SK-N-SH treated with all-trans-retinoic acid at 6 μM for 48 hours (cell line): ENCODE measurements at regions not wholly inside any gene's neighbourhood (a gene's known extent, or its start where the extent isn't known, plus 50 kb on each side); places are given as distances from the start of the nearest gene placed in this dataset.

Experiments
- ESRRG ChIP-seq: fragments of 250-450 bp; sonication (Bioruptor Pico); IDR thresholded peaks from 2 replicates; pipeline ENCODE4 v1.6.1; 2021; ENCODE audit warnings: mild to moderate bottlenecking
- GLIS3 ChIP-seq: fragments of 250-450 bp; sonication (Bioruptor Pico); IDR thresholded peaks from 2 replicates; pipeline ENCODE4 v1.5.0; 2020; ENCODE audit warnings: mild to moderate bottlenecking, moderate library complexity
- ISL1 ChIP-seq: fragments of 250-450 bp; sonication (Bioruptor Pico); IDR thresholded peaks from 2 replicates; pipeline ENCODE4 v2.1.2; 2022; ENCODE audit warnings: mild to moderate bottlenecking, moderate library complexity
- OSR1 ChIP-seq: fragments of 250-450 bp; sonication (Bioruptor Pico); IDR thresholded peaks from 2 replicates; pipeline ENCODE4 v1.8.0; 2022; ENCODE audit warnings: moderate library complexity, mild to moderate bottlenecking, inconsistent platforms
- TOX ChIP-seq: fragments of 250-450 bp; sonication (Bioruptor Pico); IDR thresholded peaks from 2 replicates; pipeline ENCODE4 v1.8.0; 2021; ENCODE audit warnings: mild to moderate bottlenecking, moderate library complexity, borderline replicate concordance
- ZFP3 ChIP-seq: fragments of 250-450 bp; sonication (Bioruptor Pico); IDR thresholded peaks from 2 replicates; pipeline ENCODE4 v1.5.0; 2020; ENCODE audit warnings: mild to moderate bottlenecking, moderate library complexity
- ZNF70 ChIP-seq: fragments of 450-650 bp; formaldehyde crosslinking; IDR thresholded peaks from 2 replicates; pipeline ENCODE4 v1.5.0; 2020; ENCODE audit warnings: mild to moderate bottlenecking, moderate library complexity
- TF ChIP-seq, protein P1 (sequence below): fragments of 250-450 bp; sonication (Bioruptor Pico); IDR thresholded peaks from 2 replicates; pipeline ENCODE4 v1.8.0; 2020; ENCODE audit warnings: mild to moderate bottlenecking, moderate library complexity, borderline replicate concordance

DNA sequence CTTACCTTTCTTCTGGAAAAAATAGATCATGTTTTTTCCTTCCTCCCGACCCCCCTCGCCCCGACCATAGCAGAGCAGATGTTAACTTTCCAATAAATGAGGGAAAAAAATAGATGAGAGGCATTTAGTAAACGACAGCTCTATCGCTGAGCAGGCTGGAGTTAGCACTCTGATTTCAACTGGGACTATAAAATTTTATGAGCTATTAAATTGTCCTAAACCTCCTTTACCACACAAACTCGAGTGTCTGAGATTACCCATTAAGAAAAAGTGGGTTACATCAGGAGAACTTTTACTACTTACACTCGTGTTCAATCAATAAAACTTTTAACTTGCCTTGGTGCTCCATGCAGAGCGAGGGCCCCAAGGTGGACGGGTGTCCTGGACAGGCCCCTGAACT, 59.8 kb upstream of the RNU6ATAC start:
- TF ChIP-seq ESRRG (CRISPR knock-in tag) = no peak
- no peak for TF ChIP-seq ZFP3 (CRISPR knock-in tag)
- no peak for TF ChIP-seq OSR1
- no peak for TF ChIP-seq ZNF70
- TF ChIP-seq, protein P1, sequence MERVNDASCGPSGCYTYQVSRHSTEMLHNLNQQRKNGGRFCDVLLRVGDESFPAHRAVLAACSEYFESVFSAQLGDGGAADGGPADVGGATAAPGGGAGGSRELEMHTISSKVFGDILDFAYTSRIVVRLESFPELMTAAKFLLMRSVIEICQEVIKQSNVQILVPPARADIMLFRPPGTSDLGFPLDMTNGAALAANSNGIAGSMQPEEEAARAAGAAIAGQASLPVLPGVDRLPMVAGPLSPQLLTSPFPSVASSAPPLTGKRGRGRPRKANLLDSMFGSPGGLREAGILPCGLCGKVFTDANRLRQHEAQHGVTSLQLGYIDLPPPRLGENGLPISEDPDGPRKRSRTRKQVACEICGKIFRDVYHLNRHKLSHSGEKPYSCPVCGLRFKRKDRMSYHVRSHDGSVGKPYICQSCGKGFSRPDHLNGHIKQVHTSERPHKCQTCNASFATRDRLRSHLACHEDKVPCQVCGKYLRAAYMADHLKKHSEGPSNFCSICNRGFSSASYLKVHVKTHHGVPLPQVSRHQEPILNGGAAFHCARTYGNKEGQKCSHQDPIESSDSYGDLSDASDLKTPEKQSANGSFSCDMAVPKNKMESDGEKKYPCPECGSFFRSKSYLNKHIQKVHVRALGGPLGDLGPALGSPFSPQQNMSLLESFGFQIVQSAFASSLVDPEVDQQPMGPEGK = no peak
- TF ChIP-seq ISL1 (CRISPR knock-in tag) = no peak
- TF ChIP-seq TOX (CRISPR knock-in tag) = no peak
- no peak for TF ChIP-seq GLIS3 (CRISPR knock-in tag)
